CD4-positive, alpha-beta memory T cell (primary cell): ENCODE measurements at regions not wholly inside any gene's neighbourhood (a gene's known extent, or its start where the extent isn't known, plus 50 kb on each side); places are given as distances from the start of the nearest gene placed in this dataset.

Experiments used
- CTCF ChIA-PET: fragments of 350-600 bp; sonication (Branson Sonifier 250); formaldehyde crosslinking; loops from one replicate; lab custom pipeline; 2021; ENCODE audit warnings: inconsistent platforms; ENCODE audit not compliant: partially characterized antibody; lab: Charles Lee
- POLR2A ChIA-PET: fragments of 350-600 bp; sonication (Branson Sonifier 250); formaldehyde crosslinking; loops from one replicate; lab custom pipeline; 2021; ENCODE audit not compliant: partially characterized antibody; lab: Charles Lee
- DNase-seq, 5 donors: peaks; one replicate each; pipeline versions ENCODE4 v3.0.0 to v3.0.0-alpha.2; 2020 to 2022; ENCODE audit warnings: mixed read lengths in 1 of 5
- H3K27ac ChIP-seq: one replicate; pipeline ENCODE4 v1.7.0; 2013; ENCODE audit warnings: low read depth, low read length
- H3K27me3 ChIP-seq: 2 replicates; pipeline ENCODE4 v1.7.0; 2013; ENCODE audit warnings: mild to moderate bottlenecking, low read length, moderate library complexity; ENCODE audit not compliant: insufficient read depth
- H3K36me3 ChIP-seq: 2 replicates; pipeline ENCODE4 v1.7.0; 2013; ENCODE audit warnings: mild to moderate bottlenecking, low read length, moderate library complexity; ENCODE audit not compliant: insufficient read depth
- H3K4me1 ChIP-seq: 2 replicates; pipeline ENCODE4 v1.7.0; 2013; ENCODE audit warnings: mild to moderate bottlenecking, low read length, moderate library complexity; ENCODE audit not compliant: insufficient read depth
- H3K4me3 ChIP-seq, 2 donors: one replicate each; pipeline ENCODE4 v1.7.0; 2013; ENCODE audit warnings: low read length in 2 of 2, mild to moderate bottlenecking in 1 of 2
- H3K9me3 ChIP-seq, 2 donors: one replicate each; pipeline ENCODE4 v1.7.0; 2013; ENCODE audit warnings: low read length in 2 of 2, control low read depth in 1 of 2; ENCODE audit not compliant: control insufficient read depth in 1 of 2
- H3K27ac Mint-ChIP-seq, 7 donors: one replicate each; pipeline ENCODE4 v1.8.0; 2020 to 2021; ENCODE audit warnings: mixed read lengths in 7 of 7, mild to moderate bottlenecking in 6 of 7, inconsistent platforms in 3 of 7, moderate library complexity in 3 of 7
- H3K27me3 Mint-ChIP-seq, 2 donors: one replicate each; pipeline ENCODE4 v1.8.0; 2020 to 2021; ENCODE audit warnings: mixed read lengths in 2 of 2
- H3K36me3 Mint-ChIP-seq, 2 donors: one replicate each; pipeline ENCODE4 v1.8.0; 2020 to 2021; ENCODE audit warnings: mixed read lengths in 2 of 2, inconsistent platforms in 1 of 2, mild to moderate bottlenecking in 1 of 2
- H3K4me1 Mint-ChIP-seq, 4 donors: one replicate each; pipeline ENCODE4 v1.8.0; 2020 to 2021; ENCODE audit warnings: mixed read lengths in 4 of 4, mild to moderate bottlenecking in 1 of 4
- H3K4me3 Mint-ChIP-seq, 8 donors: one replicate each; pipeline ENCODE4 v1.8.0; 2020 to 2021; ENCODE audit warnings: mixed read lengths in 8 of 8, mild to moderate bottlenecking in 7 of 8, moderate library complexity in 6 of 8, inconsistent platforms in 3 of 8
- H3K9me3 Mint-ChIP-seq, 8 donors: one replicate each; pipeline ENCODE4 v1.8.0; 2020 to 2021; ENCODE audit warnings: mixed read lengths in 8 of 8, mild to moderate bottlenecking in 5 of 8, inconsistent platforms in 3 of 8, moderate library complexity in 1 of 8
- intact Hi-C: fragments of 100-400 bp; cut with micrococcal nuclease; formaldehyde crosslinking; loops from one replicate; pipeline ENCODE4 v1.15.1; 2023

- Mint-ChIP-seq H3K27me3 (peaks cover 0 to 2% of the 10 kb centered on the region in 2 donors), H3K27ac (no peak overlapping the region), H3K36me3 (no peaks in the 10 kb centered on the region), H3K4me3 (no peak overlapping the region), H3K9me3 (peaks cover 0 to 4% (median 0%) of the 10 kb centered on the region in 8 donors), H3K4me1 (no peaks in the 10 kb centered on the region)
- Histone ChIP-seq H3K9me3 (no peaks in the 10 kb centered on the region), H3K27ac (no peak overlapping the region), H3K36me3 (no peaks in the 10 kb centered on the region), H3K27me3 (no peaks in the 10 kb centered on the region), H3K4me3 (no peak overlapping the region), H3K4me1 (no peaks in the 10 kb centered on the region)
- ChIA-PET CTCF (no interaction called here), POLR2A (no interaction called here)
- no peak for DNase-seq
- intact Hi-C loops: no loop called here
These were observed 505.3 kb downstream of the SOX6 start for GRCh38 chr11:15851051-15851498.

GRCh38 chr11:15852179-15852578 is 504.2 kb downstream of the SOX6 start:
- no peak for DNase-seq

GRCh38 chr11:15854245-15854644 is 502.1 kb downstream of the SOX6 start:
- no peak for DNase-seq
- H3K4me1 Mint-ChIP-seq: no peaks in the 10 kb centered on the region
- H3K4me3 Mint-ChIP-seq: no peak overlapping the region
- H3K4me1 ChIP-seq: no peaks in the 10 kb centered on the region
- intact Hi-C loops: no loop called here
- H3K9me3 Mint-ChIP-seq: peaks cover 0 to 4% (median under 1%) of the 10 kb centered on the region in 8 donors
- H3K4me3 ChIP-seq: no peak overlapping the region
- no peak overlapping the region for H3K27ac ChIP-seq
- CTCF ChIA-PET: no interaction called here
- no peaks in the 10 kb centered on the region for H3K36me3 ChIP-seq
- H3K27me3 Mint-ChIP-seq: peaks cover 0 to 2% of the 10 kb centered on the region in 2 donors
- POLR2A ChIA-PET: no interaction called here
- no peaks in the 10 kb centered on the region for H3K27me3 ChIP-seq
- no peak overlapping the region for H3K27ac Mint-ChIP-seq
- H3K9me3 ChIP-seq: no peaks in the 10 kb centered on the region
- H3K36me3 Mint-ChIP-seq: no peaks in the 10 kb centered on the region

More at GRCh38 chr11:15852179-15852578, 504.2 kb downstream of the SOX6 start:
- H3K27me3 Mint-ChIP-seq: peaks cover 0 to 2% of the 10 kb centered on the region in 2 donors
- H3K4me1 Mint-ChIP-seq: no peaks in the 10 kb centered on the region
- Histone ChIP-seq H3K36me3 (no peaks in the 10 kb centered on the region), H3K27me3 (no peaks in the 10 kb centered on the region), H3K4me1 (no peaks in the 10 kb centered on the region), H3K4me3 (no peak overlapping the region), H3K27ac (no peak overlapping the region), H3K9me3 (no peaks in the 10 kb centered on the region)
- no peak overlapping the region for H3K4me3 Mint-ChIP-seq
- ChIA-PET POLR2A (no interaction called here), CTCF (no interaction called here)
- no peak overlapping the region for H3K27ac Mint-ChIP-seq
- intact Hi-C loops: no loop called here
- H3K9me3 Mint-ChIP-seq: peaks cover 0 to 4% (median 0%) of the 10 kb centered on the region in 8 donors
- H3K36me3 Mint-ChIP-seq: no peaks in the 10 kb centered on the region

GRCh38 chr11:15858881-15859280 is 497.5 kb downstream of the SOX6 start:
- Histone ChIP-seq H3K9me3 (no peaks in the 10 kb centered on the region), H3K27me3 (no peaks in the 10 kb centered on the region), H3K4me1 (no peaks in the 10 kb centered on the region), H3K36me3 (no peaks in the 10 kb centered on the region), H3K4me3 (no peak overlapping the region), H3K27ac (no peak overlapping the region)
- Mint-ChIP-seq H3K4me1 (no peaks in the 10 kb centered on the region), H3K36me3 (no peaks in the 10 kb centered on the region), H3K4me3 (no peak overlapping the region), H3K9me3 (peaks cover 0 to 4% (median under 1%) of the 10 kb centered on the region in 8 donors), H3K27ac (no peak overlapping the region), H3K27me3 (peaks cover 0 to 2% of the 10 kb centered on the region in 2 donors)
- no peak for DNase-seq
- intact Hi-C loops: no loop called here
- ChIA-PET POLR2A (no interaction called here), CTCF (no interaction called here)

GRCh38 chr11:15859411-15859810 is 496.9 kb downstream of the SOX6 start:
- intact Hi-C loops: no loop called here
- H3K36me3 Mint-ChIP-seq: no peaks in the 10 kb centered on the region

GRCh38 chr11:15861256-15861655 is 495.1 kb downstream of the SOX6 start:
- no peak overlapping the region for H3K27ac Mint-ChIP-seq
- intact Hi-C loops: no loop called here
- H3K4me1 Mint-ChIP-seq: no peaks in the 10 kb centered on the region
- peaks cover 0 to 2% of the 10 kb centered on the region in 2 donors for H3K27me3 Mint-ChIP-seq
- no peaks in the 10 kb centered on the region for H3K36me3 Mint-ChIP-seq
- DNase-seq: no peak
- Histone ChIP-seq H3K4me3 (no peak overlapping the region), H3K27ac (no peak overlapping the region), H3K27me3 (no peaks in the 10 kb centered on the region), H3K4me1 (no peaks in the 10 kb centered on the region), H3K36me3 (no peaks in the 10 kb centered on the region), H3K9me3 (no peaks in the 10 kb centered on the region)
- ChIA-PET CTCF (no interaction called here), POLR2A (no interaction called here)
- no peak overlapping the region for H3K4me3 Mint-ChIP-seq
- H3K9me3 Mint-ChIP-seq: peaks cover 0 to 4% (median under 1%) of the 10 kb centered on the region in 8 donors

More at GRCh38 chr11:15859411-15859810, 496.9 kb downstream of the SOX6 start:
- Mint-ChIP-seq H3K4me3 (no peak overlapping the region), H3K4me1 (no peaks in the 10 kb centered on the region), H3K27me3 (peaks cover 0 to 2% of the 10 kb centered on the region in 2 donors), H3K27ac (no peak overlapping the region), H3K9me3 (peaks cover 0 to 4% (median under 1%) of the 10 kb centered on the region in 8 donors)
- Histone ChIP-seq H3K4me3 (no peak overlapping the region), H3K27me3 (no peaks in the 10 kb centered on the region), H3K27ac (no peak overlapping the region), H3K36me3 (no peaks in the 10 kb centered on the region), H3K4me1 (no peaks in the 10 kb centered on the region), H3K9me3 (no peaks in the 10 kb centered on the region)
- ChIA-PET CTCF (no interaction called here), POLR2A (no interaction called here)
- DNase-seq: no peak

- intact Hi-C loops: no loop called here
- H3K4me1 Mint-ChIP-seq: no peaks in the 10 kb centered on the region
These were observed 492.9 kb downstream of the SOX6 start for GRCh38 chr11:15863411-15863810.

More at GRCh38 chr11:15863411-15863810, 492.9 kb downstream of the SOX6 start:
- Mint-ChIP-seq H3K27ac (no peak overlapping the region), H3K36me3 (no peaks in the 10 kb centered on the region), H3K4me3 (no peak overlapping the region), H3K9me3 (peaks cover 0 to 6% (median under 1%) of the 10 kb centered on the region in 8 donors), H3K27me3 (peaks cover 0 to 2% of the 10 kb centered on the region in 2 donors)
- H3K4me1 ChIP-seq: no peaks in the 10 kb centered on the region
- no peak overlapping the region for H3K4me3 ChIP-seq
- no peak for DNase-seq
- no peaks in the 10 kb centered on the region for H3K36me3 ChIP-seq
- POLR2A ChIA-PET: no interaction called here
- H3K9me3 ChIP-seq: no peaks in the 10 kb centered on the region
- H3K27ac ChIP-seq: no peak overlapping the region
- no peaks in the 10 kb centered on the region for H3K27me3 ChIP-seq
- CTCF ChIA-PET: no interaction called here
